GM21717 (cell line): ENCODE measurements at regions not wholly inside any gene's neighbourhood (a gene's known extent, or its start where the extent isn't known, plus 50 kb on each side); places are given as distances from the start of the nearest gene placed in this dataset.
A peak's percentile ranks its signal among the peaks of the same experiment; 100 is the strongest.
"Not testable (repeated sequence)": the region's sequence is repeated elsewhere in the genome, so short reads cannot be mapped to it uniquely, and the experiment has no call there.

Source experiments
- ATAC-seq: cut with Tn5 transposase; IDR thresholded peaks from one replicate; pipeline ENCODE4 v1.9.1; 2021; ENCODE audit warnings: mild to moderate bottlenecking, moderate library complexity; ENCODE audit not compliant: unreplicated experiment

- ATAC-seq = no peak
Observed at GRCh38 chr12:125304029-125304428, 238.8 kb downstream of the AACS start.

GRCh38 chr12:125305231-125305630 is 240.0 kb downstream of the AACS start:
- ATAC-seq = no peak

GRCh38 chr12:125310461-125310860 is 245.2 kb downstream of the AACS start:
- no peak for ATAC-seq

- no peak for ATAC-seq
Observed at GRCh38 chr12:125311050-125311449, 245.8 kb downstream of the AACS start.

- no peak for ATAC-seq
Observed at GRCh38 chr12:125312471-125312870, 247.2 kb downstream of the AACS start.

- no peak for ATAC-seq
Observed at GRCh38 chr12:125314051-125314755, 249.0 kb downstream of the AACS start.

GRCh38 chr12:125315771-125316170 is 250.5 kb downstream of the AACS start:
- ATAC-seq = no peak

- ATAC-seq = no peak
Observed at GRCh38 chr12:125320177-125320576, 254.9 kb downstream of the AACS start.

- no peak for ATAC-seq
Observed at GRCh38 chr12:125324861-125325490, 259.7 kb downstream of the AACS start.

- ATAC-seq = no peak
Observed at GRCh38 chr12:125329239-125330102, 264.2 kb downstream of the AACS start.

- ATAC-seq = peak; percentile 82
Observed at GRCh38 chr12:125330645-125331341, 265.6 kb downstream of the AACS start.

- no peak for ATAC-seq
Observed at GRCh38 chr12:125331342-125332052, 266.3 kb downstream of the AACS start.

GRCh38 chr12:125332900-125333299 is 267.7 kb downstream of the AACS start:
- no peak for ATAC-seq

- ATAC-seq = no peak
Observed at GRCh38 chr12:125336246-125336645, 271.0 kb downstream of the AACS start.

GRCh38 chr12:125340791-125341190 is 275.6 kb downstream of the AACS start:
- ATAC-seq = no peak

- no peak for ATAC-seq
Observed at GRCh38 chr12:125341422-125341821, 276.2 kb downstream of the AACS start.

GRCh38 chr12:125343649-125344048 is 278.4 kb downstream of the AACS start:
- no peak for ATAC-seq

GRCh38 chr12:125346362-125346761 is 281.1 kb downstream of the AACS start:
- no peak for ATAC-seq

GRCh38 chr12:125351788-125352187 is 286.6 kb downstream of the AACS start:
- ATAC-seq = no peak

GRCh38 chr12:125353002-125353401 is 287.8 kb downstream of the AACS start:
- ATAC-seq = not testable (repeated sequence)
